HL-60/S4 treated with phorbol 12-myristate 13-acetate at 8.2 ng/mL for 4 days and 3 days (cell line): ENCODE measurements at regions not wholly inside any gene's neighbourhood (a gene's known extent, or its start where the extent isn't known, plus 50 kb on each side); places are given as distances from the start of the nearest gene placed in this dataset.

Experiments used
- in situ Hi-C: fragments of 300-500 bp; cut with MboI; formaldehyde crosslinking; loops from 2 replicates; pipeline ENCODE4 v1.15.0; 2022; ENCODE audit warnings: low sequenced_read_pairs

GRCh38 chr7:130988443-130988842, 254.4 kb upstream of the KLF14 start:
- in situ Hi-C loops, result no loop called here

GRCh38 chr7:130989101-130989795, 255.2 kb upstream of the KLF14 start:
- in situ Hi-C loops, result no loop called here

GRCh38 chr7:130990178-130990832, 256.3 kb upstream of the KLF14 start:
- in situ Hi-C loops, result no loop called here

GRCh38 chr7:130993671-130994365, 259.8 kb upstream of the KLF14 start:
- in situ Hi-C loops, result no loop called here

- in situ Hi-C loops, result no loop called here
These were observed 260.5 kb upstream of the KLF14 start for GRCh38 chr7:130994378-130995115.

GRCh38 chr7:130995252-130996081, 261.5 kb upstream of the KLF14 start:
- in situ Hi-C loops, result no loop called here

GRCh38 chr7:130996205-130996832, 262.3 kb upstream of the KLF14 start:
- in situ Hi-C loops, result no loop called here

GRCh38 chr7:130996833-130997231, 262.8 kb upstream of the KLF14 start:
- in situ Hi-C loops, result no loop called here

- in situ Hi-C loops, result no loop called here
These were observed 265.1 kb upstream of the KLF14 start for GRCh38 chr7:130998993-130999602.

GRCh38 chr7:130999926-131000325, 265.9 kb upstream of the KLF14 start:
- in situ Hi-C loops, result no loop called here

- in situ Hi-C loops, result no loop called here
These were observed 266.4 kb upstream of the KLF14 start for GRCh38 chr7:131000389-131000788.

- in situ Hi-C loops, result no loop called here
These were observed 266.9 kb upstream of the KLF14 start for GRCh38 chr7:131000873-131001272.

- in situ Hi-C loops, result no loop called here
These were observed 268.6 kb upstream of the KLF14 start for GRCh38 chr7:131002600-131002999.

GRCh38 chr7:131003634-131004033, 269.6 kb upstream of the KLF14 start:
- in situ Hi-C loops, result no loop called here

- in situ Hi-C loops, result no loop called here
These were observed 270.4 kb upstream of the KLF14 start for GRCh38 chr7:131004371-131004770.

GRCh38 chr7:131007439-131008330, 273.7 kb upstream of the KLF14 start:
- in situ Hi-C loops, result no loop called here

GRCh38 chr7:131008840-131009711, 275.1 kb upstream of the KLF14 start:
- in situ Hi-C loops, result no loop called here
